ENCODE measurements at regions not wholly inside any gene's neighbourhood (a gene's known extent, or its start where the extent isn't known, plus 50 kb on each side); places are given as distances from the start of the nearest gene placed in this dataset.
"Not testable (repeated sequence)": the region's sequence is repeated elsewhere in the genome, so short reads cannot be mapped to it uniquely, and the experiment has no call there.

DNA sequence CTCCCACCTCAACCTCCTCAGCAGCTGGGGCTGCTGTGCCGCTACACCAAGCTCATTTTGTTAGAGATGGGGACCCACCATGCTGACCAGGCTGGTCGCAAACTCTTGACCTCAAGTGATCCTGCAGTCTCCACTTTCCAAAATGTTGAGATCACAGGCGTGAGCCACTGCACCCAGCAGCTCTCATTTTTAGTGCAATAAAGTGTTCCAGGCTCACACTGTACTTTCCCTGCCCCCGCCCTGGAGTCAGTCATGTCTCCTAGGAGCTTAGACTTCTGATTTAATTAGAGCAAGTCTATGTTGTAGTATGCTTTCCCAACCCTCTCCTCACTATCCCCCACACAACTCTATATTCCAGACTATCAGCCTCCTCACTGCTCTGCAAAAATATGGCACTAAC lies 238.0 kb upstream of the ACTBL2 start:
- Histone ChIP-seq H3K4me3 (no peak overlapping the region), H3K36me3 (ENCODE audit: insufficient read depth, low read length) (no peaks in the 10 kb centered on the region), H3K27ac (no peak overlapping the region), H3K9ac (ENCODE audit: insufficient read length) (no peak overlapping the region), H3K9me3 (ENCODE audit: low read depth, low read length) (no peaks in the 10 kb centered on the region)
- DNase-seq (ENCODE audit: low read depth, low spot score), result no peak
- no peak for TF ChIP-seq FOXP2 (optimal IDR thresholded peaks at IDR 0.05; ENCODE audit: control extremely low read depth, extremely low read length, insufficient read depth)
- TF ChIP-seq EZH2 (IDR thresholded peaks at IDR 0.05), result no peak
- TF ChIP-seq POLR2AphosphoS5 (IDR thresholded peaks at IDR 0.05; ENCODE audit: borderline replicate concordance, low read depth, low read length), result no peak

DNA sequence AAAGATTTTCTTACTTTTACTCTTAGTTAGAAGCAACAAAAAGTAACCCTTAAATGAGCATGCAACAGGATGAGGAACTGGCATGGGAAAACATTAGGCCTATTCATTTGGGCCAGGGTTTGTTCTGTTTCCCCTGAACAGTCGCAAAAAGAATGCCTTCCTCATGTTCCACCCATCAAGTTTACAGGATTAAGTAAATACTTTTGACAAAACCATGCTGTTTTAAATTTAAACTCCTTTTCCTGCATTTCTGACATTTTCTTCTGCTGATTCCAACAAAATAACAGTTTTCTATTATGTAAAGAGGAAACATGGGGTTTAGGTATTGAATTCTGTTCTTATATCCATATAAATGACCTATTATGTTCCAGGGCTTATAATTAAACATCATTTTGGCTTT lies 236.6 kb upstream of the ACTBL2 start:
- DNase-seq (ENCODE audit: low read depth, low spot score), result no peak

DNA sequence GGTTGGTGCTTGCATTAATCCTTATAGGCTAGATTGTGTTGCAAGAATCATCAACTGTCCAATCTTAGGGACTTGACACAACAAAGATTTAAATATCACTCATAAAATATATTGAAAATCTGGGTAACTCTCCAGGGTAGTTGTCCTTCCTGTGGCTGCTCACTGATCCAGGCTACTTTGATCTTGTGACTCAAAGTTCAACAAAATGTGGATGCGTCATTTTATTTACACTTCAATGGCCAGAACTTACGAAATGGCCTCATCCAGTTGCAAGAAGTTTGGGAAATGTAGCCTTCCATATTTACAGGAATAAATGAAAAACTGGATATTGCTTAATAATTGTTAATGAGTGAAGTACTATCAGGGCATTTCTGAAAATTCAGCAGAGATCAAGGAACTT lies 235.5 kb upstream of the ACTBL2 start:
- no peak overlapping the region for H3K9ac ChIP-seq (ENCODE audit: insufficient read length)
- TF ChIP-seq EZH2 (IDR thresholded peaks at IDR 0.05), result no peak
- no peak for TF ChIP-seq FOXP2 (optimal IDR thresholded peaks at IDR 0.05; ENCODE audit: control extremely low read depth, extremely low read length, insufficient read depth)
- no peak for TF ChIP-seq POLR2AphosphoS5 (IDR thresholded peaks at IDR 0.05; ENCODE audit: borderline replicate concordance, low read depth, low read length)
- H3K27ac ChIP-seq, result no peak overlapping the region
- DNase-seq (ENCODE audit: low read depth, low spot score), result no peak
- H3K9me3 ChIP-seq (ENCODE audit: low read depth, low read length), result no peaks in the 10 kb centered on the region
- no peaks in the 10 kb centered on the region for H3K36me3 ChIP-seq (ENCODE audit: insufficient read depth, low read length)
- H3K4me3 ChIP-seq, result no peak overlapping the region

More for the DNA sequence above, 236.6 kb upstream of the ACTBL2 start:
- TF ChIP-seq FOXP2 (optimal IDR thresholded peaks at IDR 0.05; ENCODE audit: control extremely low read depth, extremely low read length, insufficient read depth), result no peak
- no peak for TF ChIP-seq POLR2AphosphoS5 (IDR thresholded peaks at IDR 0.05; ENCODE audit: borderline replicate concordance, low read depth, low read length)
- TF ChIP-seq EZH2 (IDR thresholded peaks at IDR 0.05), result no peak
- no peak overlapping the region for H3K9ac ChIP-seq (ENCODE audit: insufficient read length)
- no peak overlapping the region for H3K27ac ChIP-seq
- H3K4me3 ChIP-seq, result no peak overlapping the region
- H3K9me3 ChIP-seq (ENCODE audit: low read depth, low read length), result no peaks in the 10 kb centered on the region
- H3K36me3 ChIP-seq (ENCODE audit: insufficient read depth, low read length), result no peaks in the 10 kb centered on the region

DNA sequence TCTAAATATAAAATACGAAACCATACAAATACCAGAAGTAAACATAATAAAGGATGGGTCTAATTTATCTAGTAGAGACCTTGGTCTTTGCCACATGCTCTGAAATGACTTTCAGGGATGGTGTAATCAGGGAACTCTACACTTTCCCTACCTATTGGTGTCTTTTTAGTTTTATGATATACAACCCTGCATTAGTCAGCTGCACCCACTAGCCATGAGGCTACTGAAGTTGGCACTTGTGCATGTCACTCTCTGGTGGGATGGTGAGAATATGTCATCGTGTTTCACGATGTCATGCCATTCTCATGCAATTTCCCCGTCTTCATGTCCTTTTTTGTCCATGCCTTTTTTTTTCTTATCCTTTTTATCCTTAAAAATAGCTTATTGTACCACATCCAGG lies 234.9 kb upstream of the ACTBL2 start:
- H3K9ac ChIP-seq (ENCODE audit: insufficient read length), result no peak overlapping the region
- no peaks in the 10 kb centered on the region for H3K9me3 ChIP-seq (ENCODE audit: low read depth, low read length)
- no peaks in the 10 kb centered on the region for H3K36me3 ChIP-seq (ENCODE audit: insufficient read depth, low read length)
- H3K27ac ChIP-seq, result no peak overlapping the region
- no peak overlapping the region for H3K4me3 ChIP-seq
- TF ChIP-seq EZH2 (IDR thresholded peaks at IDR 0.05) (no peak), POLR2AphosphoS5 (IDR thresholded peaks at IDR 0.05; ENCODE audit: borderline replicate concordance, low read depth, low read length) (no peak), FOXP2 (optimal IDR thresholded peaks at IDR 0.05; ENCODE audit: control extremely low read depth, extremely low read length, insufficient read depth) (no peak)
- no peak for DNase-seq (ENCODE audit: low read depth, low spot score)

DNA sequence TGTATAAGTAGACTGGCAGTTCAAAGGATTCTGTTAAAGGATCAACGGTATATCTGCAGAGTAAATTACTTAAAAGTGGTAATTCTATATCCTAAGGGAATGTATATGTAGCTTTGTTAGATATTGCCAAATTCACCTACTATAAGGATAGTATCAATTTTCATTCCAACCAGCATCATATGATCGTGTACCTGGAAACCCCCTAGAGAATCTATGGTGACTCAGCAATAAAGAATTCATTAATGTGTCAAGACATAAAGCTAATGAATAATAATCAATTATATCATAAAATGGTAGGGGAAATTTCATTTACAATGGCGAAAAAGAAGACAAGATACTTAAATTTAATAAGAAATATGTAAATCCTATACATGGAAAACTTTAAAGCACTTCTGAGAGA lies 234.1 kb upstream of the ACTBL2 start:
- TF ChIP-seq FOXP2 (optimal IDR thresholded peaks at IDR 0.05; ENCODE audit: control extremely low read depth, extremely low read length, insufficient read depth), result no peak
- TF ChIP-seq EZH2 (IDR thresholded peaks at IDR 0.05), result no peak
- TF ChIP-seq POLR2AphosphoS5 (IDR thresholded peaks at IDR 0.05; ENCODE audit: borderline replicate concordance, low read depth, low read length), result no peak
- no peak overlapping the region for H3K4me3 ChIP-seq
- H3K27ac ChIP-seq, result no peak overlapping the region
- H3K9ac ChIP-seq (ENCODE audit: insufficient read length), result no peak overlapping the region
- no peak for DNase-seq (ENCODE audit: low read depth, low spot score)
- H3K9me3 ChIP-seq (ENCODE audit: low read depth, low read length), result no peaks in the 10 kb centered on the region
- no peaks in the 10 kb centered on the region for H3K36me3 ChIP-seq (ENCODE audit: insufficient read depth, low read length)

DNA sequence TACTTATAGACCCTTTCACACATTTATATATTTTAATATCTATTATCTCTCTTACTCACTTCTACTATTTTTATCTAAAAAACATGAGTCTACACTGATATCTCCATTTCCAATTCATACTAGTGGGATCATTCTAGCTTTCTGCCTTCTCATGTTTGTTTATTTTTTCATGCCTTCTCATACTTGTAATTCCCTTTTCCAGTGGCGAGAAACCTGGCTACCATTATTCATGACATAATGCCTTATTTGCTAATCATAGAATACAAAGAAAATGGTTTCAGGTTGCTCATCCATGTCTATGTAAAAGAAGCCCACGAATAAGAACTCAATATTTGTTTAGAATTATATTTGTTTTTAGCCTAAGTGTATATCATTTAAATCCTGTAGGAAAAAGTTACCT lies 232.7 kb upstream of the ACTBL2 start:
- Histone ChIP-seq H3K36me3 (ENCODE audit: insufficient read depth, low read length) (no peaks in the 10 kb centered on the region), H3K4me3 (no peak overlapping the region), H3K9ac (ENCODE audit: insufficient read length) (no peak overlapping the region), H3K9me3 (ENCODE audit: low read depth, low read length) (no peaks in the 10 kb centered on the region), H3K27ac (no peak overlapping the region)
- no peak for TF ChIP-seq POLR2AphosphoS5 (IDR thresholded peaks at IDR 0.05; ENCODE audit: borderline replicate concordance, low read depth, low read length)
- no peak for TF ChIP-seq EZH2 (IDR thresholded peaks at IDR 0.05)
- no peak for TF ChIP-seq FOXP2 (optimal IDR thresholded peaks at IDR 0.05; ENCODE audit: control extremely low read depth, extremely low read length, insufficient read depth)
- DNase-seq (ENCODE audit: low read depth, low spot score), result no peak

DNA sequence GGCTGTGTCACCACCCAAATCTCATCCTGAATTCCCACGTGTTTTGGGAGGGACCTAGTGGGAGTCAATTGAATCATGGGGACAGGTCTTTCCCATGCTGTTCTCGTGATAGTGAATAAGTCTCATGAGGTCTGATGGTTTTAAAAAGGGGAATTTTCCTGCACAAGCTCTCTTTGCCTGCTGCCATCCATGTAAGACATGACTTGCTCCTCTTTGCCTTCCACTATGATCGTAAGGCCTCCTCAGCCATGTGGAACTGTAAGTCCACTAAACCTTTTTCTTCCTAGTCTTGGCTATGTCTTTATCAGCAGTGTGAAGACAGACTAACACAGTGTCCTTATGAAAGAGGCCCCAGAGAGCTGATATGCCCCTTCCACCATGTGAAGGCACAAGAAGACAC lies 230.9 kb upstream of the ACTBL2 start:
- H3K27ac ChIP-seq; H3K9ac ChIP-seq (ENCODE audit: insufficient read length); H3K36me3 ChIP-seq (ENCODE audit: insufficient read depth, low read length); H3K9me3 ChIP-seq (ENCODE audit: low read depth, low read length); H3K4me3 ChIP-seq; DNase-seq (ENCODE audit: low read depth, low spot score): not testable (repeated sequence)

DNA sequence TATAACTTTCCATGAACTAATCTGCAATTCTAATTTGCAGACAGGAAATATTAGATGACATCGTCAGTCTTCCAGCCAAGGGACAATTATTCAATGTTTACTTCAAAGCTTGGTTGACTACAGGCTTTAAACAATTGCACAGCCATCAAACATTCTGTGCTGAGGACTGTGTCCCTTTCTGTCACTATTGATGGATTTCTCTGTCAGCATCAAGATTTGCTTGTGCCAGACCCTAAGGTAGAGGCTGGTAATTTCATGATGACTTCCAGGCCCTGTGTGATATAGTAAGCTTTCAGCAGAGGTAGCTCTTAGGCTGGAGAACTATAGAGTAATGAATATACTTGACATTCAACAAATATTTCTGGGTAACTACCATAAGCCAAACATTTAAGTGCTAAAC lies 229.3 kb upstream of the ACTBL2 start:
- Histone ChIP-seq H3K9ac (ENCODE audit: insufficient read length) (no peak overlapping the region), H3K4me3 (no peak overlapping the region), H3K27ac (no peak overlapping the region), H3K9me3 (ENCODE audit: low read depth, low read length) (no peaks in the 10 kb centered on the region), H3K36me3 (ENCODE audit: insufficient read depth, low read length) (no peaks in the 10 kb centered on the region)
- DNase-seq (ENCODE audit: low read depth, low spot score), result no peak
- TF ChIP-seq EZH2 (IDR thresholded peaks at IDR 0.05) (no peak), POLR2AphosphoS5 (IDR thresholded peaks at IDR 0.05; ENCODE audit: borderline replicate concordance, low read depth, low read length) (no peak), FOXP2 (optimal IDR thresholded peaks at IDR 0.05; ENCODE audit: control extremely low read depth, extremely low read length, insufficient read depth) (no peak)

DNA sequence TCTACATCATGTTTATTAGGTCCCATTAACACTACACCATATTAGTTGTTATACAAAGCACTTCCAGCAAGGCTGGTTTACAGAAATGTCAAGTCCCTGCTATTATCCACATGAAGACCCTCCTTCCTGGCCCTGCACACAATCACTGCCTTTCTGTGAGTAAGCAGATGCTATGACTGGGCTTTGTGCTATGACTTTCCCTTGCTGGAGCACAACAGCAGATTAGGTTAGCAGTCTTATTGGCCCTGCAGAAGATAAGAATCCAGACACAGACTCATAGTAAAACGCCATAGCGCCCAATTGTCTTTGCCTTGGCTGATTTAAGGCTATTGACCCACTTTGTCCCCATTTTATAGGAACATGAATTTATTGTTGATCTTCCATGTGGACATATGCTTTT lies 228.9 kb upstream of the ACTBL2 start:
- TF ChIP-seq EZH2 (IDR thresholded peaks at IDR 0.05), result no peak
- H3K4me3 ChIP-seq, result no peak overlapping the region

More for the DNA sequence above, 228.9 kb upstream of the ACTBL2 start:
- no peak for DNase-seq (ENCODE audit: low read depth, low spot score)
- H3K9ac ChIP-seq (ENCODE audit: insufficient read length), result no peak overlapping the region
- H3K36me3 ChIP-seq (ENCODE audit: insufficient read depth, low read length), result no peaks in the 10 kb centered on the region
- no peaks in the 10 kb centered on the region for H3K9me3 ChIP-seq (ENCODE audit: low read depth, low read length)
- no peak overlapping the region for H3K27ac ChIP-seq

Data from SK-N-MC (cell line).